ENCODE measurements at regions not wholly inside any gene's neighbourhood (a gene's known extent, or its start where the extent isn't known, plus 50 kb on each side); places are given as distances from the start of the nearest gene placed in this dataset.
"Not testable (repeated sequence)": the region's sequence is repeated elsewhere in the genome, so short reads cannot be mapped to it uniquely, and the experiment has no call there.

DNA sequence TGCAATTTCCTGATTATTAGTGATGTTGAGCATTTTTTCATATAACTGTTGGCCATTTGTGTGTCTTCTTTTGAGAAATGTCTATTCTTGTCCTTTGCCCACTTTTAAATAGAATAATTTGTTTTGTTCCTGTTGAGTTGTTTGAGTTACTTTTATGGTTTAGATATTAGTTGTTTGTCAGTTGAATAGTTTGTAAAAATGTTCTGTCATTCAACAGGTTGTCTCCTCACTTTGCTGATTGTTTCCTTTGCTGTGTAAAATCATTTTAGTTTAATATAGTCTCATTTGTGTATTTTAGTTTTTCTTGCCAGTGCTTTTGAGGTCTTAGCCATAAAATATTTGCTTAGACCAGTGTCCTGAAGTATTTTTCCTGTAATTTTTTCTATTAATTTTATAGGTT lies 181.8 kb upstream of the GLRA2 start:
- no peak for DNase-seq

DNA sequence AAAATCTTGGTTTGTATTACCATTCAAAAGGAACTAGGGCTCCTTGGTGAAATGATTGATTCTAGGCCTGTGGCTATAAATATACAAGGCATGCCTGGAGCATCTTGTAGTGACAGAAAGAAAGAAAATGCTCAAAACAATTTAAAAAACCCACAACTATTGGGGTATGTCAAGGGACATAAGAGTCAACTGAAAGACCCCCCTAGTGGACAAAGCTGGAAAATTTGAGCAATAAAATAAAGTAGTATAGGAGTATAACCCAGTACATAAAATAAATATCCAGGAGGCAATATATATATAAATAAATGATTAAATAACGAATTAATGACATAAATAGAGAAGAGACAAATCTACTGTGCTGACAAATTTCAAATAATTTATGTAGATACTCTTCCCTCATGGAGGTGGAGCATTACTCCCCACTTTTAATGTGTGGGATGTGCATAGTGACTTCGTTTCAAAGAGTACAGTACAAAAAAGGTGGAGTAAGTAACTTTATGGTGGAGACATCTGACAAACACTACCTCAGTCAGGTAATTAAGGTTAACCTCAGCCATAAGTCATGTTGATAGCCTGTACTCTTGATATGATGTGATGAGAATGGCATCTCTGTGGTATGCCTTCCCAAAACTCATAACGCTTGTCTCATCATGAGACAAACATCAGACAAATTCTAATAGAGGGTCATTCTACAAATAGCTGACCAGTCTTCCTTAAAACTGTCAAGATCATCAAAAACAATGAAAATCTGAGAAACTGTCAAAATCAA lies 185.0 kb upstream of the GLRA2 start:
- DNase-seq = no peak

DNA sequence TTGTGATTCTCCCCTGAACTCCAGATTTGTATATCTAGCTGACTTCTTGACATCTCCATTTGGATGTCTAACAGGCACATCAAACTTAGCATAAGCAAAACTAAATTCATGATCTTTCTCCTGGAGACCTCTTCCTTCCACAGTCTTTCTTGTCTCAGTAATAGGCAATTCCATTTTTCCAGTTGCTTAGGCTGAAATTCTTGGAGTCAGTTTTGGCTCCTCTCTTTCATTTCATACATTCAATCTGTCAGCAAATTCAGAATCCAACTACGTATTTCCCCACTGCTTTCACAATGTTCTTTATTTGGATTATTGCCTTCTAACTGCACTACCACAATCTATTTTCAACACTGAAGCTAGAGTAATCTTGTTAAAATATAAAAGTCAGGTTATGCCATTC lies 219.9 kb upstream of the GLRA2 start:
- DNase-seq = no peak

DNA sequence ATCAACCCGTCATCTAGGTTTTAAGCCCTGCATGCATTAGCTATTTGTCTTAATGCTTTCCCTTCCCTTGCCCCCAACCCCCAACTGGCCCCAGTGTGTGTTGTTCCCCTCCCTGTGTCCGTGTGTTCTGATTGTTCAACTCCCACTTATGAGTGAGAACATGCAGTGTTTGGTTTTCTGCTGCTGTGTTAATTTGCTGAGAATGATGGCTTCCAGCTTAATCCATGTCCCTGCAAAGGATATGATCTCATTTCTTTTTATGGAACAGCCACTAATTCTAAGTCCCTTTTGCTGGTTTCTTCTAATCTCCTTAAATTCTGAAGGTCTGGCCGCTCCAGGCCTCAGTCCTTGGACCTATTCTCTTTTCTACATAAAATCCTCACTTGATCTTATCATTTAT lies 220.4 kb upstream of the GLRA2 start:
- DNase-seq = not testable (repeated sequence)

DNA sequence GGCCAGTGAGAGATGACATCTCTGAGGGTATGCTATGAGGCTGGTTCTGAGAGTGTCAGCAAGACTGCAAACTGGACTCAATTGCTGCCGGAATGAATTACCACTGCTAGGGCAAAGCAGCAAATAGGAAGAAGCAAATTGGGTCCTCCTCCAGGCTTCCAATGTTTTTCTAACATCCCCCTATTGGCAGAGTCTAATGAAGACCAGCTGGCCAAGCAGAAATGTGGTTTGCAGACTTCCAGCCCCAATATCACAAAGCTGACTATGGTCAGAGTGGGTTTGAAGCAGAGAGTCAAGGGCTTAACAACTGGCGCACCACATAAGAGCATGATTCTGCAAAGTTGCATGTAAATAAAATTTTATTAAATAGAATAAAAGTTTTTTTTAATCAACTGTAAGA lies 225.4 kb upstream of the GLRA2 start:
- no peak for DNase-seq

DNA sequence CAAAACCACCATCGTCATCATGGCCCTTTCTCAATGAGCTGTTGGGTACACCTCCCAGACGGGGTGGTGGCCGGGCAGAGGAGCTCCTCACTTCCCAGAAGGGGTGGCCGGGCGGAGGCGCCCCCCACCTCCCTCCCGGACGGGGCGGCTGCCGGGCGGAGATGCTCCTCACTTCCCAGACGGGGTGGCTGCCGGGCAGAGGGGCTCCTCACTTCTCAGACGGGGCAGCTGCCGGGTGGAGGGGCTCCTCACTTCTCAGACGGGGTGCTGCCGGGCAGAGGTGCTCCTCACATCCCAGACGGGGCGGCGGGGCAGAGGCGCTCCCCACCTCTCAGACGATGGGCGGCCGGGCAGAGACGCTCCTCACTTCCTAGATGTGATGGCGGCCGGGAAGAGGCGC lies 226.8 kb upstream of the GLRA2 start:
- DNase-seq = not testable (repeated sequence)

DNA sequence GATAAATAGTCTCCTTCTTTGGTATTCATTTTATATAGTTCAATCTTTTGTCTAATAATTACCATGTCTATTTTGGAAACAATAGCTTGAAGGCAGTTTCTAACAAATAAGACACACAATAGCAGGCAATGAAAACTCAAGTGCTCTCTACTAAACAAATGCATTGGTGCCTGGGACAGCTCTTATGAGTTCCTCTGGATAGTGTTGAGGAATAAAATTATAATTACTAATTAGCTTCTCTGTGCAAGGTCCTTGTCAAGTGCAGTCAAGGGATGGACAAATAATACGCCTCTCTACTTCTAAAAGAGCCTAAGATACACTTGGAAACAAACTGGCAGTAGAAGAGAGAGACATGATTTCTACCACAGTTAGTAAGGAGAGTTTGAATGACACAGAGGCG lies 229.0 kb upstream of the GLRA2 start:
- no peak for DNase-seq

DNA sequence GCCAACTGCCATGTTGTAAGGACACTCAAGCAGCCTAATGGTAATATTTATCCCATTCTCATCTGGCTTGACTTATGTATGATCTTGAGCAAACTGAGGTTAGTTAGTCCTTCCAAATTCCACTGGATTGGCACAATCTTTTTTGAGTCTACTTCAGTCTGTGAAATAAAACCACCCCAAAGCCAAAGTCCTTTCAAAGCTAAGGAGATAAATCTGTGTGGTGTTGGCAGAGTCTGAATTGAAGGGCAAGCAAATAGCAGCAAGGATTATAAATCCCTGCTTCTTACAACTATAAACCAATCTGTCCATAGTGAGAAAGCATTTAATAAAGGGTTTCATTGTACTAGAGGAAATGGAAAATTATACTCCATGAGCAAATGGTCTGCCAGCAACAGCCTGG lies 233.9 kb upstream of the GLRA2 start:
- peak; percentile 2 to 47 for DNase-seq

DNA sequence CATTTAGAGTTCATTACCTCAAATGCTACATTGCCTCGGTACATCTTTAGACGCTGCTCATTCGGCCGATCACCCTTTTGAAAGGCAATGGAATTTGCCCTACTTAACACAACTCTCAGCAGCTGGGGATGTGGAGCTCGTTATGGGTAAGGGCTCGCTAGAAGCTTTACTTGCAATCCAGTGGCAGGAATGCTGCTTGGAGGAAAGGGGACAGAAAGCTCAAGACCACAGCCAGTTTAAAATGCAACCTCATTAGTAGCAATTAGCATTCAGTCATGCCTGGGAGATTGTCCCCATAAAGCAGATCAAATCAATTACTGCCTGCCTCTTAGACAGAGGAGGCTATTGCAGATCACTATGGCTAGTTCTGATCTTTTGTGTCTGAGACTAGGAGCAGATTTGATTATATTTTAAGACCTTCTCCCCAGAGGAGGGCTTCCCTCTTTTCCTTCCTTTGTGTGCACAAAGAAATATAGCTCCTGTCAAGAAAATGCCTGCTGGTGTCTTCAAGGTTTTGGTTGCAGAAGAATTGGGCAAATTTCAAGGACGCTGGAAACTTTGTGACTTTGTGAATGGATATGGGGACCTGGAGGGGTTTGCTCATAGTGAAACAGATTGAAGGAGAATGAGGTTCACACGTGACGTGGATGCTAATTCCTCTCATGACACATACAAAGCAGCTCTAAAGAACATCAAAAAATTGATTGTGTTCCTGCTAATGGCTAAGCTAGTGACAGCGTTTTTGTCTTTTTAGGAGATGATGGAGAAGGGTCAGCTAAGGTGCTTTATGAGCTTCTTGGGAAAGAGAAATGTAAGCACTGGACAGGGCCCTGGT lies 237.5 kb upstream of the GLRA2 start:
- DNase-seq = no peak

DNA sequence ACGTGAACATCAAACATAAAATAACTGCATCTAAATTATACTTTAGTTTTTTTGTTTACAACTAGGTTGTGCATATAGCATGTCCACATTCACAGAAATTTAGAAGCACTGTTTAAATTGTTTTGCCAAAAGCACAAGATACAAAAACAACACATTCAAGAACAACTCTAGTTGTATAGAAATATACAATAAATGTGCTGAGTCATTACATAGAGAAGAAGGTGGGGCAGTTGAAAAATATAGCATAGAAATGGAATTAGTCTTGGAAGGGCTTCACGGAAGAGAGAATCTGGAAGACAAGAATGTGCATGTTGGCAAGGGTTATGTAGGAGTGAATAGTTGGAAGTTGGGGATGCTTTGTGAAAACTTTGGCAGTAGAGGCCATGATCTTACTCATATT lies 239.0 kb upstream of the GLRA2 start:
- no peak for DNase-seq

DNA sequence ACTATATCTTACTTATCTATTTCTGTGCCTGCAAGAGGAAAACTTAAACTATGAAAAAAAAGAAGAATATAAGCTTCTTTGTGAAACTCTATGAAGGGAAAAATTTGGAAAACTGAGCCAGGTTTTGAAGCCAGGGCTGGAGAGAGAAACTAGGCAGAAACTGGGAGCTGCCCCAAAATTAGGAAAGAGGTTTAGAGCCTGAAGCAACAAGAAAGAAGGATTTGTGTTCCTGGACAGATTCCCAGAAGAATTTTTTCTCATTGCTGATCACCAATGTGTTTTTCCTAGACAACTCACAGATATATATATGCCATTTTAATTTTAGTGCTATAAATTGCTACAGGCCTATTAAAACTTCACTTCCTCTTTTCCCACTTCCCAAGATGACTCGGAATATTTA lies 245.0 kb upstream of the GEMIN8 start:
- DNase-seq = no peak

DNA sequence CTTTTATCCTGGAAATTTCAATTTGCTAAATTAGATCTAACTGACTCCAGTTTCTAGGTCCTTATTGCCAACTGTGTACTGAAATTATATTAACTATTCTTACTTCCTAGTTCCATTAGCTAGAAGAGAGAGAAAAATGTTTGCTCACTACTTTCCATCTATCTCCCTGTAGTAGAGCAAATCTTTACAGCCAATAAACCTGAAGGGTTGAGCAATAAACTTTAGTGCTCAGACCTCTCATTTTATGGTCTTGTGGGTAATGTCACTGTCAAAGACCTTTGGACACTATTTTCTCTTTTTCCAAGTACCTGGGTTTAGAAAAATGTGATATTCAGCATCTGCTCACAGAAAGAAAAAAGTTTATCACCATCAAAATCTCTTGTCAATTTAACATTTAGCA lies 237.5 kb upstream of the GEMIN8 start:
- no peak for DNase-seq

DNA sequence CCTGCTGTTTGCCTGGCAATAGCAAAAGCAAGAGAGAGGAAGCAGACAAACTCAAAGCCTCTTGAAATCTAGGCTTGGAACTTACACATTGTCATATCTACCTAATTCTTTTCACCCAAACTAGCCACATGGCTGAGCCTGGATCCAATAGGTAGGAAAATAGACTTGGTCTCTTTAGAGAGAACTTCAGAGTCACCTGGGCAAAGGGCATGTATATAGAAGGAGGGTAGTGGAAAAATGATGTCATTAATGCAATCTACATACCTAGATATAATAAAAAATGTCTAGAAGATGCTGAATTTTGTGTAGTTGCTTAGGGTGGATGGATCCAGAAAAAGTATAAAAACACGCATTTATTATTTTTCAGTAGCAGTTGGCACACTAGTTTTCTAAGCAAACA lies 237.0 kb upstream of the GEMIN8 start:
- DNase-seq = no peak

DNA sequence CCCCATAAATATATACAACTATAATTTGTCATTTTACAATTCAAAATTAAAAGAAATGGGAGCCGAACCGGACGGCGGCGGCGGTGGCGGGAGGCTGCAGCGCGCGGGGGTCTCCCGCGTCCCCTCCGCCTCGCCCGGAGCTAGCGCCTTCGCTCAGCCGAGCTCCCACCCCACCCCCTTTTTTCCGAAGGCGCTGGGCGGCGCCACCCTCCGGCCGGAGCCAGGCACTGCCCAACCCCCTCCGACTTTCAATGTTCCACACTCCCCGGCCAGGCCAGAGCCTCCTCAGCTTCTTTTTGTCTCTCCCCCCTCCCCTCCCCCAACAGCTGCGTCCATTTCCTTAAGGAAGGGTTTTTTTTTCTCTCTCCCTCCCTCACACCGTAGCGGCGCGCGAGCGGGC lies 214.1 kb upstream of the GEMIN8 start:
- DNase-seq = no peak

DNA sequence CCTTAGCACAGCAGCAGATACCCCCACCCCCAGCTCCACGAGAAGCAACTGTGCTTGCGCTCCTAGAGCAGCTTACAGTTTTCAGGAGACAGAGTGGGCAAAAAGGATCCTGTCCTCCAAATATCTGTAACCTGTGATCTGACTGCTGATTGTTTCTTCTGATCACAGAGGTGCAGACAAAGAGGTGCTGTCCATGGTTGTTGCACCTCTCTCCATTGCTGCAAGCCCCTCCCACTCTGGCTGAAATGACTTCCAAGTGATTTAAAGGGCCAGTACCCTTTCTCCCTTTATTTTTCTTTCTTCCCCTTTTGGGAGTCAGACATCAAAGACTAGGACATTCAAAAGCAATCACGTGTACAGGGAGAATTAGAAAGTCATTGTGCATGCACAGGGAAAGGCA lies 205.3 kb upstream of the GEMIN8 start:
- DNase-seq = no peak

DNA sequence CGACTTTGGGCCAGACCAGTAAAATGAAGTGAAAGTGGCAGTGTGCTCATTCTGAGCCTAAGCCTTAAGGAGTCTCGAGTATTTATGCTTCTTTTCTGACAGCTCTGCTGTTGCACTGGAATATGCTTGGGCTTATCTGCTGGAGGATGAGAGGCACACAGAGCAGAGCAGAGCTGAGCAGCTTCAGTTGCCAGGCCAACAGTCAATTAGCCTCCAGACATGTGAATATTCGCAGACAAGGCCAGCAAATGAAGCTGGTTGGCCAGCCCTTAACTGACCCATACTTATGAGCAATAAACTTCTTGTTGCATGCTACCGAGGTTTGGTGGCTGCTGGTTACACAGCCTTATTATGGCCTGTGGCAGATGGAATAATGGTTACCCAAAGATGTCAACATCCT lies 203.0 kb upstream of the GEMIN8 start:
- no peak for DNase-seq

DNA sequence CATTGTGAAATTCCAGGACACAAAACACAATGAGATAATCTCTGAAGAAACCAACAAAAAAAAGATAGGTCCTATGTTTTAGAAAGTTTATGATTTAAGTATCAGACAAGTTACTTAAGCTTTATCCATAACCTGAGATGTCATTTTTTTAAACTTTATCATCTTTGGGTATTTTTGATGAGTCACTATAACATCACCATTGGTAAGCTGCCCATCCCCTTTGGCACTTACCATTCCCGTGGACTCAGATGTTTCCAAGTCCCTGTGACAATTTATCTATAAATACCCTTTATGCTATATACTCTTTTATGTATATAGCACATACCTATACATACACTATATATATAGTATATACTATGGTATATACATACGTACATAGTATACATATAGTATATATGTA lies 198.9 kb upstream of the GEMIN8 start:
- DNase-seq = no peak

DNA sequence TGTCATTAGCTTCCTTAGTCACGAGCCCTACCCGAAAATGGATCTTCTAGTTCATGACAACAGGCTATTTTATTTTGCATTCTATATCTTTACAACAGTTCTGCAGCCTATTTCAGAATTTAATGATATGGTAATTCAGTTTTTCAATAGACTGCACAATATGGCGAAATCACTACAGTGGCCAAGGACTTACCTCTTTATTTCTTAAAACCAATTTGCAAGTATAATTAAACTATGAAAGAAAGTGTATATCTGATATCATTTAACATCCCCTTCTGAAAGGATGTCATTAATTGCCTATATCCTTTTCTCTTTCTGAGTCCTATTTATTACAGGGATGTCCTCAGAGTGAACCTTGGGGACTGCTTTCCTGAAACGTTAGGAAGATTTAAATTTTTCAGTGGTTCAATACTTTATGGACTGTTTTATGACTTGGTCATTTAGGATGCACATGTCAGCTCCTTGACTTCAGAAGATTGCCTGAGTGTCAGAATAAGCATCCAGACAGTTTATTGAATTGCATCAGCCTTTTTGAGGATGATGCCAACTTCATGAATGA lies 190.8 kb upstream of the GEMIN8 start:
- no peak for DNase-seq

DNA sequence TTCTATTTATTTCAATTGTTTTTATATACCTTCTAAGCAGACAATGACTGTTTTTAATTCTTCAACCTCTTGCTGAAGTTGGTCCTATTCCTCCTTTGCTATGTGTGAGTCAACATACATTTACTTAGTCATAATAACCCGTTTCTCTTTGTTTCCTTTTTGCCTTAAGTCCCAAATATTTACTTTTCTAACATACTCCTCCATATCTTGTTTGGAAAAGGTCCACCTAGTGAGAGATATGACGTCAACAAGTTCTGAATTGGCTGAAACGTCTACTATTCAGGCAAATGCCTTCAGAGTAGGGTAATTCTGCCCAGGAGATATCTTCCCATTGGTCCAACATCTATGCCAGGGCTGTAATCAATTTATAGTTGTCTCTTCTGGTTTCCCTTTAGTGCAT lies 179.3 kb upstream of the GEMIN8 start:
- DNase-seq = no peak

DNA sequence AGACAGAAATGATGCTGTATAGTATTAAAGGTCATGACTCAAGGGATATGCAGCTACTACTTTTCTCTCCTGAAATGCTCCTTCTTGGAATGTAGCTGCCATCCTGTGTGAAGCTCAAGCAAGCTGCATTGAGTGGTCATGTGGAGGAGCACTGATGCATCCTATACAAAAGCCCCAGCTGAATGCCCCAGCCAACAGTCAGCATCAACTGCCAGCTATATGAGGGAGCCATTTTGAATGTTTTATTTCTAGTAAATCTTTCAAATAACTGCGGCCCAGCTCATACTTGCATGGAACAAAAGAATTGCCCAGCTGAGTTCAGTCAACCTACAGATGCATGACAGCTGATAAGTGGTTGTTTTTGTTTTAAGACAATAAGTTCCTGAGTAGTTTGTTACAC lies 165.0 kb upstream of the GEMIN8 start:
- DNase-seq = no peak

DNA sequence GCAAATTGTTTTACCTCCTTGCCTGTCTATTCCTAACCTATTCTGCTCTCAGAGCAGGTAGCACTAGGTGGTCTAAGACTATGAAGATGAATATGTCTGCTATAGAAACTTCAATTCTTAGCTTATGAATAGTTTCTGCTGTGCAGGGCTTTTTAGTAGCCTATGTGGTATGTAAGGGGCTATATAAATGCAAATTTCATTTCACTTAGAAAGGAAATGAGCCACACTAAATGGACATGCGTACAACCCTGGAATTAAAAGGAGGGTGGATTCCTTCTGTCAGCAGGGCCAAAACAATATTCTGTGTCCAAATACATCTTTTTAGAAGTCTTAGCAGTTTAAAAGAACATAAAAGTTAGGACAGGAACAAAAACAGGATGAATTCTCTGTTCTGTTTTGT lies 163.9 kb upstream of the GEMIN8 start:
- DNase-seq = no peak

DNA sequence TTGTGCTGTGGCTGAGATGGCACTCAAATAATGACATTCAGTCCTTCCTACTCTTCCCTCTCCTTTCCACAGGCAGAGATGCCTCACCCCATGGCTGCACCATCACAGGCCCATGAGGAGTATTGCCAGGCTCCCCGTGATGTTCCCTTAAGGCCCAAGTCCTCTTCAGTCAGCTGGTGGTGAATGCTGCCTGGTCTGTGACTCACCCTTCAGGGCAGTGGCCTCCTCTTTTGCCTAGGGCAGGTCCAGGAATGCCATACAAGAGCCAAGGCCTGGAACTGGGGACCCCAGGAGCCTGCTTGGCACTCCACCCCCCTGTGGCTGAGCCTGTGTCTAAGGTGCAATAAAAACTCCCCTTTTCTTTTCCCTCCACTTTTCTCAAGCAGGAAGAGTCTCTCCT lies 144.2 kb upstream of the GEMIN8 start:
- DNase-seq = no peak

DNA sequence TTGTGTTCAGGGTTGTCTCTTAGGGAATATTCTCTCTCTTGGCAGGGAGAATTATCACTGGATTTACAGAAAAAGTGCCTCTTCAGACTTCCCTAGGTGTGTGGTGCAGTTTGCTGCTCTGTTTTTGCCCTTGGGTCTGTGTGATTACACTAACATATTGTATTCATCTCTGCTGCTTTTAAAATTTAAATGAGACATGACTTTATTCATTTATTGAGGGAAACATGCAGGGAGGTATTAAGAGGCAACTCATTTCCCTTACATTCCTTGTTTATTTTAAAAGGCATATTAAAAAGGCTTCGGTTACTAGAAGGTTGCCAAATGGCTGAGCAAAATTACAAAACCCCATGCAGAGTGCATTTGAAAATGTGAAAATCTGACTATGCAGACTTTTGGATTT lies 135.1 kb upstream of the GEMIN8 start:
- no peak for DNase-seq

DNA sequence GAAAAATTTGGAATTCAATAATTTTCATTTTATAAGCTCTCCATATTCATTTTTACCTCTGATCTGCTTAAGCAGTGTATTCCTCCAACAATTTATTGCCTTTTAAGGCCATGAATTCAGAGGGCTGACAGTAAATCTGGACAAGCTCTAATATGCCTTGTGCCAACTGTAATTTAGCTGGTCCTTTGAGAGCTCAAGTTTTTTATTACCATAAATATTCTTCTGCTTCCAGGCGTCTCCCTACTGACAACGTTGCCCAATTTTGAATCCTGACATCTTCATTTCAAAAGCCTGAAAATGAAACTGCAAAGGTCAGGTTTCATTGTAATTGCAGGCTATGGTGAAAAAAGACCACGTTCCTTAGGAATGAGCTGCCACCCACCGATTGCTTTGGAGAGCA lies 95.8 kb upstream of the GEMIN8 start:
- DNase-seq = no peak

Measured in NCI-H2081 (cell line).